Thyroid gland (tissue), 4 donors: ENCODE measurements at regions not wholly inside any gene's neighbourhood (a gene's known extent, or its start where the extent isn't known, plus 50 kb on each side); places are given as distances from the start of the nearest gene placed in this dataset.

Experiments used
- DNase-seq, 2 donors: peaks; one replicate each; pipeline ENCODE4 v3.0.0-alpha.2; 2019
- H3K27ac ChIP-seq, 3 donors: fragments of 200-600 bp; sonication (generic); 1 replicate in 2 of 3; 2 replicates in 1 of 3; pipeline ENCODE4 v1.5.1; 2016 to 2019; ENCODE audit warnings: mild to moderate bottlenecking in 1 of 3, moderate library complexity in 1 of 3
- H3K27me3 ChIP-seq: fragments of 200-600 bp; sonication (generic); one replicate; pipeline ENCODE4 v1.5.1; 2019
- H3K36me3 ChIP-seq, 2 donors: fragments of 200-600 bp; sonication (generic); one replicate each; pipeline ENCODE4 v1.5.1; 2016 to 2019
- H3K4me1 ChIP-seq, 2 donors: fragments of 200-600 bp; sonication (generic); one replicate each; pipeline ENCODE4 v1.5.1; 2017 to 2019
- H3K4me3 ChIP-seq, 3 donors: fragments of 200-600 bp; sonication (generic); replicated peaks in 1 of 3; 1 replicate in 2 of 3; 2 replicates in 1 of 3; pipeline ENCODE4 v1.5.1; 2016; ENCODE audit warnings: mild to moderate bottlenecking in 1 of 3
- H3K9me3 ChIP-seq: fragments of 200-600 bp; sonication (generic); one replicate; pipeline ENCODE4 v1.5.1; 2017
- CTCF ChIP-seq, 6 experiments: fragments of 200-600 bp in 3 of 6; fragments of 450-650 bp in 3 of 6; sonication (generic) in 3 of 6; IDR thresholded peaks; one replicate each; pipeline ENCODE4 v1.5.1; 2016 to 2019; ENCODE audit warnings: antibody characterized with exemption in 6 of 6, mild to moderate bottlenecking in 2 of 6, inconsistent platforms in 1 of 6, moderate library complexity in 1 of 6
- POLR2A ChIP-seq, 2 donors: fragments of 450-650 bp; IDR thresholded peaks; one replicate each; pipeline ENCODE4 v1.6.1; 2017; ENCODE audit warnings: antibody characterized with exemption in 2 of 2, mild to moderate bottlenecking in 2 of 2, moderate library complexity in 1 of 2
- WGBS, 2 donors: methylation state at CpG; one replicate each; pipeline ENCODE4 v1.1.5; 2017; 5-methylcytosine and 5-hydroxymethylcytosine counted together
- intact Hi-C: fragments of 100-400 bp; cut with DNase I; formaldehyde crosslinking; loops from one replicate; pipeline ENCODE4 v1.15.1; 2023

GRCh38 chr11:10916665-10917064 lies 58.8 kb upstream of the ZBED5 start:
- WGBS, 2 donors, result 0% methylated on average over 1 of the region's 1 CpG
- H3K4me3 ChIP-seq, result no peak overlapping the region
- TF ChIP-seq POLR2A (IDR thresholded peaks at IDR 0.05), result no peak
- TF ChIP-seq CTCF (IDR thresholded peaks at IDR 0.05), result no peak
- H3K27ac ChIP-seq, result no peak overlapping the region
- intact Hi-C loops, result no loop called here
- H3K4me1 ChIP-seq, result peaks cover 9% of the 10 kb centered on the region in 2 donors
- DNase-seq, result no peak
- H3K36me3 ChIP-seq, result no peaks in the 10 kb centered on the region
- H3K27me3 ChIP-seq, result no peaks in the 10 kb centered on the region
- H3K9me3 ChIP-seq, result no peaks in the 10 kb centered on the region

- no peaks in the 10 kb centered on the region for H3K9me3 ChIP-seq
- 90% methylated on average over 2 of the region's 2 CpGs for WGBS, 2 donors
- DNase-seq, result no peak
Measured at GRCh38 chr11:10914050-10914449, 56.2 kb upstream of the ZBED5 start.

GRCh38 chr11:10913075-10913474 lies 55.2 kb upstream of the ZBED5 start:
- H3K36me3 ChIP-seq, result no peaks in the 10 kb centered on the region
- intact Hi-C loops, result no loop called here
- no peak for DNase-seq
- no peak overlapping the region for H3K4me3 ChIP-seq
- 82% methylated on average over 1 of the region's 1 CpG for WGBS, 2 donors
- H3K9me3 ChIP-seq, result no peaks in the 10 kb centered on the region
- no peaks in the 10 kb centered on the region for H3K27me3 ChIP-seq
- TF ChIP-seq POLR2A (IDR thresholded peaks at IDR 0.05) (no peak), CTCF (IDR thresholded peaks at IDR 0.05) (no peak)
- peaks cover 32 to 40% of the 10 kb centered on the region in 2 donors for H3K4me1 ChIP-seq
- no peak overlapping the region for H3K27ac ChIP-seq

More at GRCh38 chr11:10914050-10914449, 56.2 kb upstream of the ZBED5 start:
- Histone ChIP-seq H3K27ac (no peak overlapping the region), H3K36me3 (no peaks in the 10 kb centered on the region), H3K4me3 (no peak overlapping the region), H3K4me1 (peaks cover 22 to 31% of the 10 kb centered on the region in 2 donors), H3K27me3 (no peaks in the 10 kb centered on the region)
- intact Hi-C loops, result no loop called here
- no peak for TF ChIP-seq POLR2A (IDR thresholded peaks at IDR 0.05)
- no peak for TF ChIP-seq CTCF (IDR thresholded peaks at IDR 0.05)

GRCh38 chr11:10911907-10912306 lies 54.1 kb upstream of the ZBED5 start:
- Histone ChIP-seq H3K27me3 (no peaks in the 10 kb centered on the region), H3K9me3 (no peaks in the 10 kb centered on the region), H3K4me3 (no peak overlapping the region), H3K27ac (peak overlapping the region in 1 of 3 donors; percentile 4), H3K36me3 (no peaks in the 10 kb centered on the region), H3K4me1 (peaks cover 33 to 46% of the 10 kb centered on the region in 2 donors)
- intact Hi-C loops, result no loop called here
- 40 to 47% methylated on average over 7 of the region's 7 CpGs for WGBS, 2 donors
- no peak for DNase-seq
- no peak for TF ChIP-seq POLR2A (IDR thresholded peaks at IDR 0.05)
- no peak for TF ChIP-seq CTCF (IDR thresholded peaks at IDR 0.05)

GRCh38 chr11:10909141-10909883 lies 51.5 kb upstream of the ZBED5 start:
- intact Hi-C loops, result no loop called here
- peak; percentile 23 to 31 for DNase-seq
- WGBS, 2 donors, result 75% methylated on average over 8 of the region's 8 CpGs
- H3K4me3 ChIP-seq, result no peak overlapping the region
- no peaks in the 10 kb centered on the region for H3K9me3 ChIP-seq
- TF ChIP-seq POLR2A (IDR thresholded peaks at IDR 0.05) (no peak), CTCF (IDR thresholded peaks at IDR 0.05) (no peak)
- no peaks in the 10 kb centered on the region for H3K27me3 ChIP-seq
- H3K4me1 ChIP-seq, result peaks cover 33 to 46% of the 10 kb centered on the region in 2 donors
- no peaks in the 10 kb centered on the region for H3K36me3 ChIP-seq
- peak overlapping the region in 1 of 3 donors; percentile 42 for H3K27ac ChIP-seq
